ENCODE measurements at regions not wholly inside any gene's neighbourhood (a gene's known extent, or its start where the extent isn't known, plus 50 kb on each side); places are given as distances from the start of the nearest gene placed in this dataset.

DNA sequence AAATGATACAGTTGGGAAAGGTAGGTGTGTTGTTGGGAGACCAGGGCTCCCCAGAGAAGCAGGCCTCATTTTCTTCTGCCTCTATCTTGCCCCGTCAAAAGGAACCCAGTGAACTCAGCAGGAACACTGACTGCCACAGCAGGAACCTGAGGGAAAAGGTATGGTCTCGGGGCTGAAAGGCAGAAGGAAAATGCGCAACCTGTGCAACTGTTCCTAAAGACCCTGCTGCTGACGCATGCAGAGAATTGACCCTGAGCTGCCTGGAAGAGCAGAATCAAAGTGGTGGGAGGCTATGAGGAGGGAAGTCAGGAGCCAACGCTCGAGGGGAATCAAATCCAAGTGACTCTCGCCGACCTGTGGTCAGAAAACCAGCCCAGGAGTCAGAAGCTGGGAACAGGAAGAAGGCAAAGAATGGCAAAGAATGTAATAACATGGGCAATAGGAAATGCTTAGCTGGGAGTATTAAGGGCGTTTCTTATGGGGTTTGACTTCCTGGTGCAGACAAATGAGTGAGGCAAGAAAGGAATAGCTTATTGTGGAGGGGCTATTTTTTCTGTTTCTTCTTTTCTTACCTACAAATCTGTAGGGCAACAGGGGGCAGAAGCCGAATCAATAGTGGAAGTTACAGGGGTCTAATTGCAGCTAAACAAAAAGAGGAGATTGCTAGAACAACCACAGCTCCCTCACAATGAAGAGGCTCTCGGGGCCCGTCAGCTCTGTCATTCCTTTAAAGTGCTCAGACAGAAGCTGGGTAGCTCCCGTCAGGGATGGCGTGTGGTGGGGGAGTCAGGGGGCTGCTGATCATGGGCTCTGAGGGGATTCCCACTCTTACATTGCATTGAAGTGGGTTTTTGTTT, 65.4 kb upstream of the DLG1 start:
- TF ChIP-seq, protein P1, sequence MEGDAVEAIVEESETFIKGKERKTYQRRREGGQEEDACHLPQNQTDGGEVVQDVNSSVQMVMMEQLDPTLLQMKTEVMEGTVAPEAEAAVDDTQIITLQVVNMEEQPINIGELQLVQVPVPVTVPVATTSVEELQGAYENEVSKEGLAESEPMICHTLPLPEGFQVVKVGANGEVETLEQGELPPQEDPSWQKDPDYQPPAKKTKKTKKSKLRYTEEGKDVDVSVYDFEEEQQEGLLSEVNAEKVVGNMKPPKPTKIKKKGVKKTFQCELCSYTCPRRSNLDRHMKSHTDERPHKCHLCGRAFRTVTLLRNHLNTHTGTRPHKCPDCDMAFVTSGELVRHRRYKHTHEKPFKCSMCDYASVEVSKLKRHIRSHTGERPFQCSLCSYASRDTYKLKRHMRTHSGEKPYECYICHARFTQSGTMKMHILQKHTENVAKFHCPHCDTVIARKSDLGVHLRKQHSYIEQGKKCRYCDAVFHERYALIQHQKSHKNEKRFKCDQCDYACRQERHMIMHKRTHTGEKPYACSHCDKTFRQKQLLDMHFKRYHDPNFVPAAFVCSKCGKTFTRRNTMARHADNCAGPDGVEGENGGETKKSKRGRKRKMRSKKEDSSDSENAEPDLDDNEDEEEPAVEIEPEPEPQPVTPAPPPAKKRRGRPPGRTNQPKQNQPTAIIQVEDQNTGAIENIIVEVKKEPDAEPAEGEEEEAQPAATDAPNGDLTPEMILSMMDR (IDR thresholded peaks at IDR 0.05): no peak
- TF ChIP-seq POLR2A (IDR thresholded peaks at IDR 0.05): no peak
- TF ChIP-seq POLR2AphosphoS5 (IDR thresholded peaks at IDR 0.05): no peak
